Upper lobe of right lung (tissue), 1 donor: ENCODE measurements at regions not wholly inside any gene's neighbourhood (a gene's known extent, or its start where the extent isn't known, plus 50 kb on each side); places are given as distances from the start of the nearest gene placed in this dataset.

Experiments
- ATAC-seq: fragments of 200-7000 bp; cut with Tn5 transposase; one replicate; pipeline ENCODE4 v1.9.1; 2020; ENCODE audit warnings: mild to moderate bottlenecking, moderate library complexity
- DNase-seq: peaks from one replicate; pipeline ENCODE4 v3.0.0-alpha.2; 2020
- H3K27ac ChIP-seq: fragments of 200-600 bp; one replicate; pipeline ENCODE4 v1.8.0; 2022
- H3K27me3 ChIP-seq: fragments of 200-600 bp; one replicate; pipeline ENCODE4 v1.8.0; 2022; ENCODE audit warnings: mild to moderate bottlenecking
- H3K36me3 ChIP-seq: fragments of 200-600 bp; one replicate; pipeline ENCODE4 v1.8.0; 2022
- H3K4me1 ChIP-seq: fragments of 200-600 bp; one replicate; pipeline ENCODE4 v1.8.0; 2022
- H3K4me3 ChIP-seq: fragments of 200-600 bp; one replicate; pipeline ENCODE4 v1.8.0; 2022; ENCODE audit warnings: mild to moderate bottlenecking
- H3K9me3 ChIP-seq: fragments of 200-600 bp; one replicate; pipeline ENCODE4 v1.8.0; 2022
- CTCF ChIP-seq: fragments of 200-600 bp; IDR thresholded peaks from one replicate; pipeline ENCODE4 v1.8.0; 2022; ENCODE audit warnings: antibody characterized with exemption
- intact Hi-C: fragments of 100-400 bp; cut with DNase I; formaldehyde crosslinking; loops from one replicate; pipeline ENCODE4 v1.11.0; 2022
- donor health status: DM: no; HTN: yes; CAD: no; lungs with severe emphysema.

- no peaks in the 10 kb centered on the region for H3K4me1 ChIP-seq
- intact Hi-C loops: no loop called here
- H3K27me3 ChIP-seq: no peaks in the 10 kb centered on the region
- DNase-seq (no peak), ATAC-seq (no peak)
- TF ChIP-seq CTCF: no peak
- no peak overlapping the region for H3K27ac ChIP-seq
- H3K36me3 ChIP-seq: no peaks in the 10 kb centered on the region
- no peaks in the 10 kb centered on the region for H3K9me3 ChIP-seq
- H3K4me3 ChIP-seq: no peak overlapping the region
These were observed 528.7 kb upstream of the IGFBP3 start for GRCh38 chr7:46449743-46450142.

DNA sequence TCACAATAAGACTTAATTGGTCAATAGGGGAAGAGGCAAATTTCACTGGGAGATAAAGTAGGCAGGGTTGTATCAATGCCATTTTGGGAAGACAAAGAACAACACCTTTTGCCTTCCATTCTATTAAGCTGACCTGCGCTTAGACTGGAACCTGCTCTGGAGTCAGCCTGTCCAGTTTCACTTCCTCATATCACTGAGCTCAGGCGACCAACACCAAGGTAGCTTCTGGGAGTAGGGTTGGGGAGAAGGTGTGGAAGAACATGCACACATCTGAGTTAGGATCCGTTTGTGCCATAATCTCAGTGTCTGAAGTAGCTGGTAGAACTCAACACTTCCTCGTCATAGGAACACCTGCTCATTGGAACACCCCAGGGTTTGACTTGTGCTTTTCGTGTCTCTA lies 527.4 kb upstream of the IGFBP3 start:
- no peak overlapping the region for H3K4me3 ChIP-seq
- TF ChIP-seq CTCF: no peak

DNA sequence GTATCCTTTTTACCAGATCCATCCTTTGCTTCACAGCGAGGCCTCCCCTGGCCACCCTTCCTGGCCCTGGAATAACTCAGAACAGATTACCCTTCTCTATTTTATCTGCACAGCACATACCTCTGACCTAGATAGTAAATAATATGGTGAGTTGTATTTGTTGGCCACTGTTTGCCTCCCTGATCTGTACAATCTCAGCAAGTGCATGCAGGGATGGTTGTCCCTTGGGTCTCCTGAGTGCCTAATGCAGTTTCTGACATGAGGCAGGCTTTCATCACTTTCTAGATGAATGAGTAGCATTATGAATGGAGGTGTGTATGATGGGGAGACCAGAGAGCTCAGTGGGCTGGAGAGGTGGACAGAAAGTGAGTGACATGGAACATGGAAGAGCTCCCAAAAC lies 525.1 kb upstream of the IGFBP3 start:
- ATAC-seq (no peak), DNase-seq (no peak)
- no peak for TF ChIP-seq CTCF
- intact Hi-C loops: no loop called here
- no peak overlapping the region for H3K27ac ChIP-seq
- no peaks in the 10 kb centered on the region for H3K27me3 ChIP-seq
- no peaks in the 10 kb centered on the region for H3K36me3 ChIP-seq
- H3K4me3 ChIP-seq: no peak overlapping the region
- H3K4me1 ChIP-seq: no peaks in the 10 kb centered on the region
- H3K9me3 ChIP-seq: no peaks in the 10 kb centered on the region

More for the DNA sequence above, 527.4 kb upstream of the IGFBP3 start:
- Histone ChIP-seq H3K4me1 (no peaks in the 10 kb centered on the region), H3K27me3 (no peaks in the 10 kb centered on the region), H3K9me3 (no peaks in the 10 kb centered on the region), H3K36me3 (no peaks in the 10 kb centered on the region), H3K27ac (no peak overlapping the region)
- intact Hi-C loops: no loop called here
- ATAC-seq: no peak
- DNase-seq: no peak

DNA sequence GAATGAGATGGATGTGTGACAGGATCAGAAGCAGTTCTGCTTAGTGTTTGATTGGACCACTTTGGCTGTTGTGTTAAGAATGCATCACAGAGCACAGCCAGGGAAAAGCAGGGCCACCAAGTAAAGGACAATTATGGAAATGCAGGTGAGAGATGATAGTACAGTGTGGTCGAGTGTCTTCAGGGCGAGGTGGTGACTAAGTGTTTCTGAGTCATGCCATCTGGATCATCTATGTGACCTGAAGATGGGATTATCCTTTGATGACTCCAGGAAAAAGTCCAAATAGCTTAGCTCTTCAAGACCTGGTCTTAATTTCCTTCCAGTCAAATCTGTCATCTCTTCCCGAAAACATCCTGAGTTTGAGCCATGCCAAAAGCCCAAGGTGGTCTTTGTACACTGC lies 523.2 kb upstream of the IGFBP3 start:
- H3K27ac ChIP-seq: no peak overlapping the region
- no peaks in the 10 kb centered on the region for H3K4me1 ChIP-seq
- no peak for TF ChIP-seq CTCF
- no peaks in the 10 kb centered on the region for H3K9me3 ChIP-seq
- H3K27me3 ChIP-seq: no peaks in the 10 kb centered on the region
- DNase-seq (no peak), ATAC-seq (no peak)
- intact Hi-C loops: no loop called here
- no peak overlapping the region for H3K4me3 ChIP-seq
- H3K36me3 ChIP-seq: no peaks in the 10 kb centered on the region

DNA sequence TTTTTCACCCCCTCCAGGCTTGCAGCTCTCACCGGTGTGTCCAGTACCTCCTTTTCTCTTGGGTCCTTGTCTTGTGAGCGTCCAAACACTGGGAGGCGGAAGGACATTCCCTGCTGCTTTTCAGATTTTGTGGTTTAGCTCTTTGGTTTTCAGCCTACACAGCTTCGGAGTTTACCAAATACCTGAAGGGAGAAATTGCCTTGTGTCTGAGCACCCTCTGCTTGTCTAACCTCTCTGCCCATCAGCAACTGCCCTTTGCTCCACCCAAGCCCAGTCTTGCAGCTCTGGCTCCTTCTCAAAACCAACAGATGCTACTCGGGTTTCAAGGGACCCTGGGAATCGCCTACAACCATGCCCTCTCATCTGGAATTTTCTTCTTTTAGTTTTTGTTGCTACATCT lies 519.1 kb upstream of the IGFBP3 start:
- TF ChIP-seq CTCF: no peak
- Histone ChIP-seq H3K4me1 (no peaks in the 10 kb centered on the region), H3K9me3 (no peaks in the 10 kb centered on the region), H3K4me3 (no peak overlapping the region), H3K27ac (no peak overlapping the region), H3K36me3 (no peaks in the 10 kb centered on the region), H3K27me3 (no peaks in the 10 kb centered on the region)
- DNase-seq (no peak), ATAC-seq (no peak)
- intact Hi-C loops: no loop called here

- no peak for DNase-seq
- intact Hi-C loops: no loop called here
- Histone ChIP-seq H3K27me3 (no peaks in the 10 kb centered on the region), H3K4me3 (no peak overlapping the region), H3K4me1 (no peaks in the 10 kb centered on the region), H3K27ac (no peak overlapping the region), H3K36me3 (no peaks in the 10 kb centered on the region), H3K9me3 (no peaks in the 10 kb centered on the region)
- no peak for ATAC-seq
- TF ChIP-seq CTCF: no peak
These were observed 511.6 kb upstream of the IGFBP3 start for GRCh38 chr7:46432708-46433107.
